Kidney (tissue), 13 donors: ENCODE measurements at regions not wholly inside any gene's neighbourhood (a gene's known extent, or its start where the extent isn't known, plus 50 kb on each side); places are given as distances from the start of the nearest gene placed in this dataset.

Source experiments
- DNase-seq, 5 donors: peaks; one replicate each; pipeline ENCODE4 v3.0.0-alpha.2; 2013 to 2020
- FAIRE-seq: peaks from 2 replicates; lab custom pipeline; 2012; peaks lifted over from hg19 to GRCh38; lab: Jason Lieb, UNC
- H3K27ac ChIP-seq, 2 donors: one replicate each; pipeline ENCODE4 v1.7.0; 2013; ENCODE audit warnings: low read depth in 2 of 2, low read length in 2 of 2, inconsistent platforms in 1 of 2
- H3K27me3 ChIP-seq: one replicate; pipeline ENCODE4 v1.7.1; 2013; ENCODE audit warnings: low read length, inconsistent platforms; ENCODE audit not compliant: control insufficient read depth, insufficient read depth
- H3K36me3 ChIP-seq, 3 donors: one replicate each; pipeline versions ENCODE4 v1.7.0 to v1.7.1; 2013; ENCODE audit warnings: low read length in 3 of 3, control low read depth in 1 of 3, inconsistent platforms in 1 of 3; ENCODE audit not compliant: insufficient read depth in 3 of 3, control insufficient read depth in 2 of 3
- H3K4me1 ChIP-seq, 3 donors: one replicate each; pipeline versions ENCODE4 v1.7.0 to v1.7.1; 2013; ENCODE audit warnings: low read length in 3 of 3, inconsistent platforms in 1 of 3, low read depth in 1 of 3; ENCODE audit not compliant: control insufficient read depth in 2 of 3, insufficient read depth in 2 of 3
- H3K4me3 ChIP-seq, 3 donors: one replicate each; pipeline versions ENCODE4 v1.7.0 to v1.8.1; 2013; ENCODE audit warnings: low read length in 3 of 3, control low read depth in 1 of 3, inconsistent platforms in 1 of 3
- H3K9ac ChIP-seq, 3 donors: one replicate each; pipeline versions ENCODE4 v1.7.0 to v1.7.1; 2013; ENCODE audit warnings: low read length in 3 of 3, control low read depth in 1 of 3, inconsistent platforms in 1 of 3
- H3K9me3 ChIP-seq, 3 donors: one replicate each; pipeline versions ENCODE4 v1.7.0 to v1.7.1; 2013; ENCODE audit warnings: low read length in 3 of 3, control low read depth in 1 of 3, inconsistent platforms in 1 of 3; ENCODE audit not compliant: control insufficient read depth in 2 of 3, insufficient read depth in 1 of 3
- intact Hi-C: fragments of 100-400 bp; cut with DNase I; formaldehyde crosslinking; loops from one replicate; pipeline ENCODE4 v1.11.1; 2022
- TF ChIP-seq, protein P1 (sequence below): IDR thresholded peaks from 3 replicates; pipeline ENCODE4 v1.5.1; 2012; ENCODE audit warnings: mild to moderate bottlenecking, moderate library complexity, borderline replicate concordance; ENCODE audit not compliant: insufficient read depth; ENCODE audit errors: extremely low read depth
- donor health status: control.
- donor health status: control.
- donor health status: control.
- donor health status: control.
- donor health status: control.
- donor health status: DM: yes; HTN: yes; CAD: no.
- donor health status: Normal renal cell carcinoma (clear cell type).

DNA sequence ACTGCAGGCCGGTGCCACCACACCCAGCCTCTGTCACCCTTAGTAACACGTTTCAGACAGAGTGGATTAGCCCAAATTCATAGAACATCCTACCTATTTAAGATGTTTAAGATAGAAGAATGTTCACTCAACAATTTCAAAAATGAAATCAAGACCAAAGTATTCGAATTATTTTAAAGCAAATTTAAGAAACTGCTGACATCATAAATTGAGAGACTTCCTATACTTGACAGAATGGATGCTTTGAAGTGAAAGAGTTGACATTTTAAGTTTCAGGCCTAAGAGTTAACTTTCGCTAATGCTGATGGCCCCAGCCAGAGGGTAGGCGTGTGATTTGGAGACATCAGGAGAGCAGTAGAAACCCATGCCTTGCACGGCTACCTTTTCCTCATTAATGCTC lies 271.9 kb downstream of the SS18 start:
- Histone ChIP-seq H3K4me1 (no peaks in the 10 kb centered on the region), H3K9me3 (no peaks in the 10 kb centered on the region), H3K9ac (no peak overlapping the region), H3K27ac (no peak overlapping the region), H3K36me3 (no peaks in the 10 kb centered on the region), H3K4me3 (no peak overlapping the region), H3K27me3 (no peaks in the 10 kb centered on the region)
- intact Hi-C loops = no loop called here
- TF ChIP-seq, protein P1, sequence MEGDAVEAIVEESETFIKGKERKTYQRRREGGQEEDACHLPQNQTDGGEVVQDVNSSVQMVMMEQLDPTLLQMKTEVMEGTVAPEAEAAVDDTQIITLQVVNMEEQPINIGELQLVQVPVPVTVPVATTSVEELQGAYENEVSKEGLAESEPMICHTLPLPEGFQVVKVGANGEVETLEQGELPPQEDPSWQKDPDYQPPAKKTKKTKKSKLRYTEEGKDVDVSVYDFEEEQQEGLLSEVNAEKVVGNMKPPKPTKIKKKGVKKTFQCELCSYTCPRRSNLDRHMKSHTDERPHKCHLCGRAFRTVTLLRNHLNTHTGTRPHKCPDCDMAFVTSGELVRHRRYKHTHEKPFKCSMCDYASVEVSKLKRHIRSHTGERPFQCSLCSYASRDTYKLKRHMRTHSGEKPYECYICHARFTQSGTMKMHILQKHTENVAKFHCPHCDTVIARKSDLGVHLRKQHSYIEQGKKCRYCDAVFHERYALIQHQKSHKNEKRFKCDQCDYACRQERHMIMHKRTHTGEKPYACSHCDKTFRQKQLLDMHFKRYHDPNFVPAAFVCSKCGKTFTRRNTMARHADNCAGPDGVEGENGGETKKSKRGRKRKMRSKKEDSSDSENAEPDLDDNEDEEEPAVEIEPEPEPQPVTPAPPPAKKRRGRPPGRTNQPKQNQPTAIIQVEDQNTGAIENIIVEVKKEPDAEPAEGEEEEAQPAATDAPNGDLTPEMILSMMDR = no peak
- no peak for FAIRE-seq
- no peak for DNase-seq

DNA sequence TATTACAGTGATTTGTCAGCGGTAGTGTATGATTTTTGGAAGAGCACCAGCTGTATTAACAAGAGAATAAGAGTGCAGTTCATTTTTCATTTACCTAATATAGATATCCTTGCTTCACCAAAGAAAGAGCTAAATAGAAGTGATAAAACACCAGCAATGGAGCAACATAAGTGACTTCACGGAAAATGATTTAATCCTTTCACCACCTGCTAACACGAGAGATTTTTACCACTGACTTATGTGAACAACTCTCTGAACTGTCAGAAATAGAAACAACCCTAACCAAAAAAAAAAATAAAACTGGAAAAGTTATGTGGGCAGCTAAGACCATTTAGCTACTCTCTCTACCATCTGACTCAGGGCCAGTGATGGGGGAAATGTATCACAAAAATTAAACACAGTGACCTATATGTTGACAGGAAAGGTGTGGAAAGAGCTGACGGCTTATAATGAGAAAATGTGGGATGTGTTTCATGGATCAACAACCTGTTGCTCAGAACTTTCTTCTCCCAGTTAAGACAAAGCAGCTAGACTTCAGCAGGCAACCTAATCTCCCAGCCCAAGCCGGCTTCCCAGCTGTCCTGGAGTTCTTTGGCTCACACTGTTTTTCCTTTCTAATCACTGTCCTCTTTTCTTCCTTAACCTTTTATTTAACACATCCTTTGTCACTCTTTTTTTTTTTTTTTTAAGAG lies 272.7 kb downstream of the SS18 start:
- Histone ChIP-seq H3K27me3 (no peaks in the 10 kb centered on the region), H3K4me1 (no peaks in the 10 kb centered on the region), H3K4me3 (no peak overlapping the region), H3K9ac (no peak overlapping the region), H3K36me3 (no peaks in the 10 kb centered on the region), H3K9me3 (no peaks in the 10 kb centered on the region), H3K27ac (no peak overlapping the region)
- FAIRE-seq (no peak), DNase-seq (no peak)
- TF ChIP-seq, protein P1 = no peak
- intact Hi-C loops = no loop called here

DNA sequence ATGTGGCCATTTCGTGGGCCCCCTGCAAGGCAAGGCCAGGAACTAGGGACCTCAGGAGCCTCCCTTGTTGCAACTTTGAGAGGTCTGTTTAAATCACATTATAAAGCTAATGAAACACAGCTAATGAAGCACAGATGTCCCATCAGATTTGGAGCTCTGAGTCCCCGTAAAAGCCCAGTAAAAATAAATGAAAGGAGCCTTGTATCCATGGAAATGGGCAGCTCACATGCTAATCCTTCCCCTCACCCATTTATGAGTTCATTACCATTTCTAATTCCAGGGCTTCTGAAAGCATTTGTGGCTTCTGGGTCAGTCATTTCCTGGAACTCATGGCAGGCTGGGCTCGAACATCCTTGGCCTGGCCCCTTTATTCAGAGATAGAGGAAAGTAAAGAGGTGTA lies 274.8 kb downstream of the SS18 start:
- TF ChIP-seq, protein P1 = no peak
- no peak overlapping the region for H3K4me3 ChIP-seq
- FAIRE-seq = no peak

DNA sequence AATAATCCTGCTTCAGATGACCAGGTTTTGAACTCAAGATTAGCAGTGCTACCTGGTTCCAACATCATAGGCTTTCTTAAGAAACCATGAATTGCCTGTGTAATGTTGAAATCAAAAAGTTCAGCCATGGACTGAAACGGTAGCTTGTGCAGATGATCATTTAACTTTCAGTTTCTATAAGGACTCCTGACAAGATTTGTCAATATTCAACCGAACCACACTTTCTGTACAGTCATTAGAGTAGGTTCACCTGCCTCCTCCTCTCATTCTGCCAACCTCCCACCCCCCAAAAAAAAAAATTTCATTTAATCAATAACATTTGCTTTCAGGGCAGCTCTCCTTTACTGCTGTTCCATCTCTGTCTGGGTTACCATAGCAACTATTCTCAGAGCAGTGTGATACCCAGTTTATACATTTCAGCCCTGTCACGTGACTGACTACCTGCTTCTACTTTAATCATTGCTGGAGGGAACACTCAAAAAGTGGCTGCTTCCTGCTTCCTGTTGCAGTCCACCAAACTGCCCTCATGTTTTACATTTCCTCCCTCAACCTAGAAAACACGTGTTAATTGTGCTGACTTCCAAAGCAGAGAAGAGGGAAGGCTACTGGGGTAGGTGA lies 275.5 kb downstream of the SS18 start:
- FAIRE-seq = no peak
- Histone ChIP-seq H3K27me3 (no peaks in the 10 kb centered on the region), H3K27ac (no peak overlapping the region), H3K36me3 (no peaks in the 10 kb centered on the region), H3K9me3 (no peaks in the 10 kb centered on the region), H3K4me3 (no peak overlapping the region), H3K4me1 (no peaks in the 10 kb centered on the region), H3K9ac (no peak overlapping the region)
- intact Hi-C loops = no loop called here
- TF ChIP-seq, protein P1 = no peak
- no peak for DNase-seq

More for the DNA sequence above, 274.8 kb downstream of the SS18 start:
- no peak for DNase-seq
- H3K4me1 ChIP-seq = no peaks in the 10 kb centered on the region
- no peaks in the 10 kb centered on the region for H3K9me3 ChIP-seq
- H3K27ac ChIP-seq = no peak overlapping the region
- intact Hi-C loops = no loop called here
- no peaks in the 10 kb centered on the region for H3K27me3 ChIP-seq
- H3K9ac ChIP-seq = no peak overlapping the region
- no peaks in the 10 kb centered on the region for H3K36me3 ChIP-seq
